Progenitor cell of endocrine pancreas (in vitro differentiated cells): ENCODE measurements at regions not wholly inside any gene's neighbourhood (a gene's known extent, or its start where the extent isn't known, plus 50 kb on each side); places are given as distances from the start of the nearest gene placed in this dataset.
"Not testable (repeated sequence)": the region's sequence is repeated elsewhere in the genome, so short reads cannot be mapped to it uniquely, and the experiment has no call there.

Experiments
- DNase-seq: peaks from one replicate; pipeline ENCODE4 v3.0.0; 2021; ENCODE audit warnings: low spot score; ENCODE audit not compliant: unreplicated experiment
- H3K27ac Mint-ChIP-seq: 2 replicates; pipeline ENCODE4 v1.8.0; 2021; ENCODE audit warnings: mild to moderate bottlenecking, moderate library complexity, mixed read lengths
- H3K27me3 Mint-ChIP-seq: 2 replicates; pipeline ENCODE4 v1.8.0; 2021; ENCODE audit warnings: mixed read lengths
- H3K36me3 Mint-ChIP-seq: 2 replicates; pipeline ENCODE4 v1.8.0; 2022; ENCODE audit warnings: mixed read lengths; ENCODE audit not compliant: insufficient read depth
- H3K4me1 Mint-ChIP-seq: 2 replicates; pipeline ENCODE4 v1.8.0; 2021; ENCODE audit warnings: low read depth, mixed read lengths
- H3K4me3 Mint-ChIP-seq: 2 replicates; pipeline ENCODE4 v1.8.0; 2021; ENCODE audit warnings: low read depth, mild to moderate bottlenecking, moderate library complexity, mixed read lengths
- H3K9me3 Mint-ChIP-seq: 2 replicates; pipeline ENCODE4 v1.8.0; 2021; ENCODE audit warnings: low read depth, mixed read lengths
- TF ChIP-seq, protein P1 (sequence below): fragments of 200-600 bp; sonication (generic); IDR thresholded peaks from one replicate; pipeline ENCODE4 v1.5.0; 2021; ENCODE audit warnings: antibody characterized with exemption, mild to moderate bottlenecking; ENCODE audit not compliant: unreplicated experiment

- peaks cover 9% of the 10 kb centered on the region for H3K9me3 Mint-ChIP-seq
- TF ChIP-seq, protein P1, sequence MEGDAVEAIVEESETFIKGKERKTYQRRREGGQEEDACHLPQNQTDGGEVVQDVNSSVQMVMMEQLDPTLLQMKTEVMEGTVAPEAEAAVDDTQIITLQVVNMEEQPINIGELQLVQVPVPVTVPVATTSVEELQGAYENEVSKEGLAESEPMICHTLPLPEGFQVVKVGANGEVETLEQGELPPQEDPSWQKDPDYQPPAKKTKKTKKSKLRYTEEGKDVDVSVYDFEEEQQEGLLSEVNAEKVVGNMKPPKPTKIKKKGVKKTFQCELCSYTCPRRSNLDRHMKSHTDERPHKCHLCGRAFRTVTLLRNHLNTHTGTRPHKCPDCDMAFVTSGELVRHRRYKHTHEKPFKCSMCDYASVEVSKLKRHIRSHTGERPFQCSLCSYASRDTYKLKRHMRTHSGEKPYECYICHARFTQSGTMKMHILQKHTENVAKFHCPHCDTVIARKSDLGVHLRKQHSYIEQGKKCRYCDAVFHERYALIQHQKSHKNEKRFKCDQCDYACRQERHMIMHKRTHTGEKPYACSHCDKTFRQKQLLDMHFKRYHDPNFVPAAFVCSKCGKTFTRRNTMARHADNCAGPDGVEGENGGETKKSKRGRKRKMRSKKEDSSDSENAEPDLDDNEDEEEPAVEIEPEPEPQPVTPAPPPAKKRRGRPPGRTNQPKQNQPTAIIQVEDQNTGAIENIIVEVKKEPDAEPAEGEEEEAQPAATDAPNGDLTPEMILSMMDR, result no peak
- no peaks in the 10 kb centered on the region for H3K36me3 Mint-ChIP-seq
Observed at GRCh38 chr5:24161559-24161958, 483.2 kb downstream of the CDH10 start.

DNA sequence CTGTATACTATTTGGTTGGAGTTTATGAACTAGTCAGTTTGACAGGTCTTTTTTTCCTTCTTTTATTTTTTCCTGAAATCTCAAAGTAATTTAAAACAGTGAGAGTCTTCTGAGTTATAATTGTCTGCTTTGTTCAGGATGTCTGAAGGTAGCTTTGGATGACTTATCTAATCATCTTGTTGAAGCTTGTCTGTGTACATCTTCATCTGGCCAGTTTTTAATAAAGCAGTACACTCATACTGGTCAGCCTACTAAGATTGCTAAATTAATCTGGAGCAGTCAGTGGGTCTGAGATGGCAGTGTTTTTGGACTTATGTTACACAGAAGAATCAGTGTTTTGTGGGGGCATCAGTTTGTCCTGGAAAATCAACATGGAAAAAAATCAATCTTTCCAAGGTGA is 482.4 kb downstream of the CDH10 start:
- Mint-ChIP-seq H3K27ac (no peak overlapping the region), H3K4me1 (no peaks in the 10 kb centered on the region), H3K9me3 (peaks cover 4% of the 10 kb centered on the region), H3K27me3 (no peaks in the 10 kb centered on the region), H3K4me3 (no peak overlapping the region), H3K36me3 (no peaks in the 10 kb centered on the region)
- TF ChIP-seq, protein P1, result no peak
- DNase-seq, result no peak

More at GRCh38 chr5:24161559-24161958, 483.2 kb downstream of the CDH10 start:
- Mint-ChIP-seq H3K27ac (no peak overlapping the region), H3K4me1 (no peaks in the 10 kb centered on the region), H3K27me3 (no peaks in the 10 kb centered on the region), H3K4me3 (no peak overlapping the region)
- no peak for DNase-seq

GRCh38 chr5:24163091-24163490 is 481.7 kb downstream of the CDH10 start:
- H3K36me3 Mint-ChIP-seq, result no peaks in the 10 kb centered on the region
- no peaks in the 10 kb centered on the region for H3K27me3 Mint-ChIP-seq
- H3K9me3 Mint-ChIP-seq, result peaks cover 4% of the 10 kb centered on the region
- TF ChIP-seq, protein P1, result no peak
- H3K4me1 Mint-ChIP-seq, result no peaks in the 10 kb centered on the region
- DNase-seq, result no peak
- H3K27ac Mint-ChIP-seq, result no peak overlapping the region
- no peak overlapping the region for H3K4me3 Mint-ChIP-seq

GRCh38 chr5:24167806-24168205 is 477.0 kb downstream of the CDH10 start:
- DNase-seq, result no peak
- H3K9me3 Mint-ChIP-seq, result no peaks in the 10 kb centered on the region
- H3K4me3 Mint-ChIP-seq, result no peak overlapping the region
- no peaks in the 10 kb centered on the region for H3K36me3 Mint-ChIP-seq
- TF ChIP-seq, protein P1, result no peak
- H3K4me1 Mint-ChIP-seq, result no peaks in the 10 kb centered on the region
- H3K27me3 Mint-ChIP-seq, result no peaks in the 10 kb centered on the region
- H3K27ac Mint-ChIP-seq, result no peak overlapping the region

DNA sequence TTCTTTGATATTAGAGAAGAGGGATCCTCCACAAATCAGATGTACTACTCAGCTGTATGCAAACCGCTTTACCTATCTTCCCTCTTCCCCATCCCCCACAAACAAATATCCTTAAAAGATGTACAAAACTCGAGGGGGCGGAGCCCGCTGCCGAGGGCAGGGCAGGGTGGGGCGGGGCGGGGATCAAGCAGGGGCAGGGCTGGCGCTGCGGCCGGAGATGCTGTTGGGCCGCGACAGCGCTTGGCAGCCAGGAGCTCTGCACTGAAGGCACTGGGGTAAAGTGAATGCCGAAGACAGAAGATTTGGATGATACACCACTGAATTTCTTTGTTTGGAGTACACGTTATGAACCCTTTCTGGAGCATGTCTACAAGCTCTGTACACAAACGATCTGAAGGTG is 474.8 kb downstream of the CDH10 start:
- no peaks in the 10 kb centered on the region for H3K4me1 Mint-ChIP-seq
- H3K9me3 Mint-ChIP-seq, result no peaks in the 10 kb centered on the region
- H3K4me3 Mint-ChIP-seq, result no peak overlapping the region
- H3K36me3 Mint-ChIP-seq, result no peaks in the 10 kb centered on the region
- no peak overlapping the region for H3K27ac Mint-ChIP-seq
- TF ChIP-seq, protein P1, result no peak
- no peak for DNase-seq
- H3K27me3 Mint-ChIP-seq, result no peaks in the 10 kb centered on the region

- not testable (repeated sequence) for H3K9me3 Mint-ChIP-seq, DNase-seq, H3K4me3 Mint-ChIP-seq, H3K27ac Mint-ChIP-seq, H3K36me3 Mint-ChIP-seq, H3K4me1 Mint-ChIP-seq, H3K27me3 Mint-ChIP-seq
Observed at GRCh38 chr5:24170930-24171329, 473.8 kb downstream of the CDH10 start.
